NT2/D1 (cell line): ENCODE measurements at regions not wholly inside any gene's neighbourhood (a gene's known extent, or its start where the extent isn't known, plus 50 kb on each side); places are given as distances from the start of the nearest gene placed in this dataset.

Experiments used
- YY1 ChIP-seq: IDR thresholded peaks from 2 replicates; pipeline ENCODE4 v1.6.1; 2011; ENCODE audit not compliant: insufficient read length, insufficient read depth
- ZNF274 ChIP-seq: IDR thresholded peaks from 2 replicates; pipeline ENCODE4 v1.6.1; 2011; ENCODE audit warnings: mild to moderate bottlenecking, low read depth, low read length

DNA sequence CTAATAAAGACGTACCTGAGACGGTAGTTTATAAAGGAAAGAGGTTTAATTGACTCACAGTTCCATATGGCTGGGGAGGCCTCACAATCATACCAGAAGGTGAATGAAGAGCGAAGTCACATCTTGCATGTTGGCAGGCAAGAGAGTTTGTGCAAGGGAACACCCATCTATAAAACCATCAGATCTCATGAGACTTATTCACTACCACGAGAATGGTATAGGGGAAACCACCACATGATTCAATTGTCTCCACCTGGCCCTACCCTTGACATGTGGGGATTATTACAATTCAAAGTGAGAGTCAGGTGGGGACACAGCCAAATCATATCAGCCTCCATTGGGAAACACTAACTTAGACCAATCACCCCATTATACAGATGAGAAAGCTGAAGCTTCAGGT is 81.4 kb downstream of the SKA1 start:
- no peak for TF ChIP-seq ZNF274
- TF ChIP-seq YY1 = no peak
